ENCODE measurements at regions not wholly inside any gene's neighbourhood (a gene's known extent, or its start where the extent isn't known, plus 50 kb on each side); places are given as distances from the start of the nearest gene placed in this dataset.
"Not testable (repeated sequence)": the region's sequence is repeated elsewhere in the genome, so short reads cannot be mapped to it uniquely, and the experiment has no call there.

DNA sequence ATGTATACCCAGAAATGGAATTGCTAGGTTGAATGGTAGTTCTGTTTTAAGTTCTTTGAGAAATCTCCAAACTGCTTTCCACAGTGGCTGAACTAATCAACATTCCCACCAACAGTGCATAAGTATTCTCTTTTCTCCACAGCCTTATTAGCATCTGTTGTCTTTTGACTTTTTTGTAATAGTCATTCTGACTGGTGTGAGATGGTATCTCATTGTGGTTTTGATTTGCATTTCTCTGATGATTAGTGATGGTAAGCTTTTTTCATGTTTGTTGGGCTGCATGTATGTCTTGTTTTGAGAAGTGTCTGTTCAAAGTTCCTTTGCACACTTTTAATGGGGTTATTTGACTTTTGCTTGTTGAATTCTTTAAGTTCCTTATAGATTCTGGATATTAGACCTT lies 52.4 kb upstream of the EHHADH start:
- intact Hi-C loops (cut with DNase I); ATAC-seq; H3K4me3 ChIP-seq; DNase-seq; H3K36me3 ChIP-seq; H3K27ac ChIP-seq; H3K4me1 ChIP-seq; H3K27me3 ChIP-seq: not testable (repeated sequence)
- peaks cover 0 to 29% (median 5%) of the 10 kb centered on the region in 12 donors for H3K9me3 ChIP-seq

DNA sequence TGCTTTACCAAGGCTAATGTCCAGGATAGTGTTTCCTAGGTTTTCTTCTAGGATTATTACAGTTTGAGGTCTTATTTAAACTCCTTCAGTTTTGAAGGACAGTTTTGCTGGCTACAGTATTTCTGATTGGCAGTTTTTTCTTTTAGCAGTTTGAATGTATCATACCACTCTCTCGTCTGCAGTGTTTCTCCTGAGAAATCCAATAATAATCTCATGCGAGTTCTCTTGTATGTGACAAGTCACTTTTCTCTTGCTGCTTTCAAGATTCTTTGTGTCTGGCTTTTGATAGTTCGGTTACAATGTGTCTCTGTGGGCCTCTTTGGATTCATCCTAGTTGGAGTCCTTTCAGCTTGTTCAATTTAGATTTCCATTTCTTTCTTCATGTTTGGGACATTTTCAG lies 53.0 kb upstream of the EHHADH start:
- Histone ChIP-seq H3K36me3 (peaks cover 0 to 6% (median 0%) of the 10 kb centered on the region in 9 donors), H3K4me3 (no peak overlapping the region), H3K9me3 (peaks cover 0 to 29% (median 5%) of the 10 kb centered on the region in 12 donors), H3K27ac (no peak overlapping the region), H3K4me1 (peaks cover 0 to 5% (median 0%) of the 10 kb centered on the region in 12 donors), H3K27me3 (no peaks in the 10 kb centered on the region)
- WGBS, 4 donors = 96 to 99% (median 97%) methylated on average over 3 of the region's 3 CpGs
- TF ChIP-seq POLR2A (IDR thresholded peaks at IDR 0.05) = no peak
- TF ChIP-seq, protein P1, sequence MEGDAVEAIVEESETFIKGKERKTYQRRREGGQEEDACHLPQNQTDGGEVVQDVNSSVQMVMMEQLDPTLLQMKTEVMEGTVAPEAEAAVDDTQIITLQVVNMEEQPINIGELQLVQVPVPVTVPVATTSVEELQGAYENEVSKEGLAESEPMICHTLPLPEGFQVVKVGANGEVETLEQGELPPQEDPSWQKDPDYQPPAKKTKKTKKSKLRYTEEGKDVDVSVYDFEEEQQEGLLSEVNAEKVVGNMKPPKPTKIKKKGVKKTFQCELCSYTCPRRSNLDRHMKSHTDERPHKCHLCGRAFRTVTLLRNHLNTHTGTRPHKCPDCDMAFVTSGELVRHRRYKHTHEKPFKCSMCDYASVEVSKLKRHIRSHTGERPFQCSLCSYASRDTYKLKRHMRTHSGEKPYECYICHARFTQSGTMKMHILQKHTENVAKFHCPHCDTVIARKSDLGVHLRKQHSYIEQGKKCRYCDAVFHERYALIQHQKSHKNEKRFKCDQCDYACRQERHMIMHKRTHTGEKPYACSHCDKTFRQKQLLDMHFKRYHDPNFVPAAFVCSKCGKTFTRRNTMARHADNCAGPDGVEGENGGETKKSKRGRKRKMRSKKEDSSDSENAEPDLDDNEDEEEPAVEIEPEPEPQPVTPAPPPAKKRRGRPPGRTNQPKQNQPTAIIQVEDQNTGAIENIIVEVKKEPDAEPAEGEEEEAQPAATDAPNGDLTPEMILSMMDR (IDR thresholded peaks at IDR 0.05) = no peak
- DNase-seq (no peak), ATAC-seq (no peak)
- intact Hi-C loops (cut with DNase I) = no loop called here

DNA sequence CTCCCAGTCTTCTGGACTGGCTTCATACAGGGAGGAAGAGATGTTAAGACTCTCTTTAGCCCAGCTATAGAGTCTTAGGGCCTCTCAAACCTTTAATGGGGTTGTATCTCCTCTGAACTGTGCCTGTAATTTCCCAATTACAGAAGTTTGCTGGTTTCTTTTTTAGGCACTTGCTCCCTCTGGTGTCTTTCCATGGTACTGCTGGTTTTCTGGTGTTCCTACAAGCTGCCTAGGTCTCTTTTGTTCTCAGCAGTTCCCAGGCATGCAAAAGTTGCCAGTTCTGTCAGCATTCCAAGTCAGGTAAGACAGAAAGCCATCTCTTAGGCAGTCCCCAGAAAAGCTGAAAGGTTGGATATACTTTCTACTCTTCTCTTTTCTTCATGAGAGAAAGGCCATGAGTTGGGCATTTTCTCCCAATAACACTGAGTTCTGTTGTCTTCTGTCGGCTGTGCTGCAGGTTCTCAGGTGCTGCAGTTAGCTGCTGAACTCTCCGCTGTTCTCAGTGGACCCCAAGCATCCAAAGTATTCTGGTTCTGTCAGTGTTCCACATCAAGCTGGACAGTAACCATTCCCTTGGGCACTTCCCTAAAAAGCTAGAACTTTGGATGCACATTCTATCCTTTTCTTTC lies 54.4 kb upstream of the EHHADH start:
- peaks cover 0 to 29% (median 5%) of the 10 kb centered on the region in 12 donors for H3K9me3 ChIP-seq
- peak in 2 of 5 donors; percentile 12 to 31 for DNase-seq
- intact Hi-C loops (cut with DNase I) = no loop called here
- WGBS, 4 donors = 97% methylated on average over 2 of the region's 2 CpGs
- ATAC-seq = no peak
- H3K4me1 ChIP-seq = peaks cover 0 to 6% (median 0%) of the 10 kb centered on the region in 12 donors
- TF ChIP-seq, protein P1 (IDR thresholded peaks at IDR 0.05) = peak; percentile 27 to 61 (median 48)
- no peak for TF ChIP-seq POLR2A (IDR thresholded peaks at IDR 0.05)
- H3K27ac ChIP-seq = no peak overlapping the region
- peaks cover 0 to 6% (median 0%) of the 10 kb centered on the region in 9 donors for H3K36me3 ChIP-seq
- H3K4me3 ChIP-seq = no peak overlapping the region
- no peaks in the 10 kb centered on the region for H3K27me3 ChIP-seq

DNA sequence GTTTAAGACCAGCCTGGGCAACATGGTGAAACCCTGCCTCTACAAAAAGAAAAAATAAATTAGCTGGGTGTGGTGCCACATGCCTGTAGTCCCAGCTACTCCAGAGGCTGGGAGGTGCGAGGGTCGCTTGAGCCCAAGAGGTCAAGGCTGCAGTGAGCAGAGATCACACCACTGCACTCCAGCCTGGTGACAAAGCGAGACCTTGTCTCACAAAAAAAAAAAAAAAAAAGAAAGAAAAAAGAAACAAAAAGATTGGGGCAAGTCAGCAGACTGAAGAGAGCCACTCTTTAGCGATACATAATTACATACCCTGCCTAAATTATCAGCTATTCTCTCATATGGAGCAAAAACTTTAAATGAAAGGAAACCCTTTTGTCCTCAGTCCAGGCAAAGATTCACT lies 53.6 kb upstream of the MAP3K13 start:
- H3K9me3 ChIP-seq = peaks cover 0 to 29% (median 5%) of the 10 kb centered on the region in 12 donors
- no peak overlapping the region for H3K27ac ChIP-seq
- ATAC-seq (no peak), DNase-seq (no peak)
- no peaks in the 10 kb centered on the region for H3K27me3 ChIP-seq
- peaks cover 0 to 6% (median 0%) of the 10 kb centered on the region in 12 donors for H3K4me1 ChIP-seq
- H3K4me3 ChIP-seq = no peak overlapping the region
- TF ChIP-seq, protein P1 (IDR thresholded peaks at IDR 0.05) = no peak
- TF ChIP-seq POLR2A (IDR thresholded peaks at IDR 0.05) = no peak
- peaks cover 0 to 6% (median 0%) of the 10 kb centered on the region in 9 donors for H3K36me3 ChIP-seq
- 71 to 97% (median 87%) methylated on average over 4 of the region's 4 CpGs for WGBS, 4 donors
- intact Hi-C loops (cut with DNase I) = no loop called here

DNA sequence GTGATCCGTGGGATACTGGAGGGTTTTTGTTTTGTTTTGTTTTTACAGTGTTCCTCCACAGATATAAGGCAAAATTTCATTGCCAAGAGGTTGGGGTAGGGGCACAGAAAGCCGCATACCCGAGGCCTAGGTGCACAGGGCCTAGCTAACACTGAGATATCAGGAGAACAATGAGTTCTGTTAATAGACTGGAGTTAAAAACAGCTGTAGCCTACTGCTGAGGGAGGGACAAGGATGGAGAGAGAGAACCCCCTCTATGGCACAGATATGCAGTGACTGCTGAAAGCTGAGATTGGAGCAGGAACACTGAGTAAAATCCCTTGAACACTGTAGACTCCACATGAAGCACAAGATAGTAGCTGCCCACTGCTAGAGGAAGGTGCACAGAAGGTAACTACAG lies 53.1 kb upstream of the MAP3K13 start:
- DNase-seq (no peak), ATAC-seq (peak in 1 of 4 donors; percentile 55)
- intact Hi-C loops (cut with DNase I) = no loop called here
- WGBS, 4 donors = 81 to 91% (median 88%) methylated on average over 3 of the region's 3 CpGs
- Histone ChIP-seq H3K9me3 (peaks cover 0 to 29% (median 5%) of the 10 kb centered on the region in 12 donors), H3K27ac (no peak overlapping the region), H3K4me1 (peaks cover 0 to 6% (median 0%) of the 10 kb centered on the region in 12 donors), H3K27me3 (no peaks in the 10 kb centered on the region), H3K4me3 (no peak overlapping the region), H3K36me3 (peaks cover 0 to 5% (median 0%) of the 10 kb centered on the region in 9 donors)
- TF ChIP-seq, protein P1 (IDR thresholded peaks at IDR 0.05) = no peak
- no peak for TF ChIP-seq POLR2A (IDR thresholded peaks at IDR 0.05)
